Left ventricle myocardium inferior (tissue), 1 donor: ENCODE measurements at regions not wholly inside any gene's neighbourhood (a gene's known extent, or its start where the extent isn't known, plus 50 kb on each side); places are given as distances from the start of the nearest gene placed in this dataset.

Experiments used
- DNase-seq: peaks from one replicate; pipeline ENCODE4 v3.0.0-alpha.2; 2020
- H3K27ac ChIP-seq: fragments of 200-600 bp; replicated peaks from 2 replicates; pipeline ENCODE4 v1.8.0; 2021
- H3K27me3 ChIP-seq: fragments of 200-600 bp; 2 replicates; pipeline ENCODE4 v1.8.0; 2021; ENCODE audit warnings: low read depth
- H3K36me3 ChIP-seq: fragments of 200-600 bp; 2 replicates; pipeline ENCODE4 v1.8.0; 2021
- H3K4me1 ChIP-seq: fragments of 200-600 bp; 2 replicates; pipeline ENCODE4 v1.8.0; 2021
- H3K4me3 ChIP-seq: fragments of 200-600 bp; 2 replicates; pipeline ENCODE4 v1.8.0; 2021; ENCODE audit warnings: mild to moderate bottlenecking, moderate library complexity
- H3K9me3 ChIP-seq: fragments of 200-600 bp; replicated peaks from 2 replicates; pipeline ENCODE4 v1.8.0; 2021
- CTCF ChIP-seq: fragments of 200-600 bp; IDR thresholded peaks from 2 replicates; pipeline ENCODE4 v1.8.0; 2021; ENCODE audit warnings: antibody characterized with exemption, mild to moderate bottlenecking, borderline replicate concordance
- intact Hi-C: fragments of 100-400 bp; cut with micrococcal nuclease; formaldehyde crosslinking; loops from one replicate; pipeline ENCODE4 v1.11.0; 2022
- donor health status: DM: no; HTN: yes; CAD: no; lungs with severe emphysema.

- H3K36me3 ChIP-seq, result no peaks in the 10 kb centered on the region
- no peak for DNase-seq
- no peak for TF ChIP-seq CTCF
- H3K4me1 ChIP-seq, result no peaks in the 10 kb centered on the region
- H3K4me3 ChIP-seq, result no peak overlapping the region
- H3K27ac ChIP-seq, result no peak overlapping the region
- no peaks in the 10 kb centered on the region for H3K9me3 ChIP-seq
- intact Hi-C loops, result no loop called here
- H3K27me3 ChIP-seq, result no peaks in the 10 kb centered on the region
These were observed 1572.8 kb upstream of the PIK3C3 start for GRCh38 chr18:40382197-40382596.

GRCh38 chr18:40380686-40381439 is 1574.2 kb upstream of the PIK3C3 start:
- intact Hi-C loops, result no loop called here
- DNase-seq, result no peak
- no peak for TF ChIP-seq CTCF
- Histone ChIP-seq H3K36me3 (no peaks in the 10 kb centered on the region), H3K27ac (no peak overlapping the region), H3K9me3 (no peaks in the 10 kb centered on the region), H3K27me3 (no peaks in the 10 kb centered on the region), H3K4me3 (no peak overlapping the region), H3K4me1 (no peaks in the 10 kb centered on the region)

GRCh38 chr18:40375837-40376236 is 1579.2 kb upstream of the PIK3C3 start:
- intact Hi-C loops, result no loop called here
- Histone ChIP-seq H3K4me3 (no peak overlapping the region), H3K27me3 (no peaks in the 10 kb centered on the region), H3K4me1 (no peaks in the 10 kb centered on the region), H3K9me3 (no peaks in the 10 kb centered on the region), H3K27ac (no peak overlapping the region), H3K36me3 (no peaks in the 10 kb centered on the region)
- no peak for DNase-seq
- TF ChIP-seq CTCF, result no peak

- Histone ChIP-seq H3K4me3 (no peak overlapping the region), H3K36me3 (no peaks in the 10 kb centered on the region), H3K4me1 (no peaks in the 10 kb centered on the region), H3K9me3 (no peaks in the 10 kb centered on the region), H3K27me3 (no peaks in the 10 kb centered on the region), H3K27ac (no peak overlapping the region)
- no peak for TF ChIP-seq CTCF
- DNase-seq, result no peak
- intact Hi-C loops, result no loop called here
These were observed 1583.4 kb upstream of the PIK3C3 start for GRCh38 chr18:40371673-40372072.

GRCh38 chr18:40367576-40367975 is 1587.5 kb upstream of the PIK3C3 start:
- H3K27me3 ChIP-seq, result no peaks in the 10 kb centered on the region
- H3K4me1 ChIP-seq, result no peaks in the 10 kb centered on the region
- no peaks in the 10 kb centered on the region for H3K9me3 ChIP-seq
- intact Hi-C loops, result no loop called here
- no peaks in the 10 kb centered on the region for H3K36me3 ChIP-seq
- TF ChIP-seq CTCF, result no peak
- DNase-seq, result no peak
- no peak overlapping the region for H3K27ac ChIP-seq
- H3K4me3 ChIP-seq, result no peak overlapping the region
